Muscle layer of colon (tissue), 2 donors: ENCODE measurements at regions not wholly inside any gene's neighbourhood (a gene's known extent, or its start where the extent isn't known, plus 50 kb on each side); places are given as distances from the start of the nearest gene placed in this dataset.

Source experiments
- H3K27ac ChIP-seq: one replicate; pipeline ENCODE4 v1.7.0; 2013; ENCODE audit warnings: low read depth, mild to moderate bottlenecking, low read length, moderate library complexity
- H3K27me3 ChIP-seq, 2 donors: one replicate each; pipeline ENCODE4 v1.7.0; 2013; ENCODE audit warnings: low read length in 2 of 2, mild to moderate bottlenecking in 2 of 2; ENCODE audit not compliant: insufficient read depth in 2 of 2, control insufficient read depth in 1 of 2
- H3K36me3 ChIP-seq: one replicate; pipeline ENCODE4 v1.7.0; 2013; ENCODE audit warnings: mild to moderate bottlenecking, low read length; ENCODE audit not compliant: insufficient read depth
- H3K4me1 ChIP-seq: one replicate; pipeline ENCODE4 v1.7.0; 2013; ENCODE audit warnings: mild to moderate bottlenecking, low read length; ENCODE audit not compliant: insufficient read depth
- H3K4me3 ChIP-seq, 2 donors: one replicate each; pipeline ENCODE4 v1.7.0; 2013; ENCODE audit warnings: low read length in 2 of 2, low read depth in 1 of 2, mild to moderate bottlenecking in 1 of 2, moderate library complexity in 1 of 2
- H3K9ac ChIP-seq: one replicate; pipeline ENCODE4 v1.7.0; 2013; ENCODE audit warnings: low read length
- H3K9me3 ChIP-seq: one replicate; pipeline ENCODE4 v1.7.0; 2013; ENCODE audit warnings: mild to moderate bottlenecking, low read length
- donor health status: abdominal sarcoma.
- donor health status: Adenocarcinoma of cecum.

- Histone ChIP-seq H3K27ac (no peak overlapping the region), H3K4me1 (no peaks in the 10 kb centered on the region), H3K4me3 (no peak overlapping the region), H3K9me3 (no peaks in the 10 kb centered on the region), H3K36me3 (no peaks in the 10 kb centered on the region), H3K9ac (no peak overlapping the region), H3K27me3 (no peaks in the 10 kb centered on the region)
These were observed 305.6 kb upstream of the SEMA6D start for GRCh38 chr15:47411733-47412132.

GRCh38 chr15:47412136-47412535 is 305.2 kb upstream of the SEMA6D start:
- H3K27me3 ChIP-seq, result no peaks in the 10 kb centered on the region
- no peak overlapping the region for H3K9ac ChIP-seq
- no peaks in the 10 kb centered on the region for H3K4me1 ChIP-seq
- no peak overlapping the region for H3K27ac ChIP-seq
- H3K4me3 ChIP-seq, result no peak overlapping the region
- H3K36me3 ChIP-seq, result no peaks in the 10 kb centered on the region
- no peaks in the 10 kb centered on the region for H3K9me3 ChIP-seq

DNA sequence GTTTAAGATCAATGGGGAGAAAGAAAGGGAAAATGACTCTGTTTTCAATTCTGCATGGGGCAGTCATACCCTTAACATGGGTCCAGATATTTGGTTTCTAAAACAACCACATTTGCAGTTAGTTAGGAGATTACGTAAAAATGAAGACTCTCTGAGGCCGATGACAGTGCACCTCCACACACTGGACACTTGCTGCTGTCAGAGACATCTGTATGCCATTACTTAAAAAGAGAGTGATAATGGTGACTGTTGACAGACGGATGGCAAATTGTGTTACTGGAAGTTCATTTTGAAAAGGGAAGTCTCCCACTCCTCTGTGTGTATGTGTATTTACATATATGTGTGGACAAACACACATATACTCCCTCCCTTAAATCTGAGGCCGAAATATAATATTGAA is 304.5 kb upstream of the SEMA6D start:
- H3K27me3 ChIP-seq, result no peaks in the 10 kb centered on the region
- no peaks in the 10 kb centered on the region for H3K9me3 ChIP-seq
- no peak overlapping the region for H3K4me3 ChIP-seq
- no peaks in the 10 kb centered on the region for H3K36me3 ChIP-seq
- H3K9ac ChIP-seq, result no peak overlapping the region
- H3K27ac ChIP-seq, result no peak overlapping the region
- H3K4me1 ChIP-seq, result no peaks in the 10 kb centered on the region

DNA sequence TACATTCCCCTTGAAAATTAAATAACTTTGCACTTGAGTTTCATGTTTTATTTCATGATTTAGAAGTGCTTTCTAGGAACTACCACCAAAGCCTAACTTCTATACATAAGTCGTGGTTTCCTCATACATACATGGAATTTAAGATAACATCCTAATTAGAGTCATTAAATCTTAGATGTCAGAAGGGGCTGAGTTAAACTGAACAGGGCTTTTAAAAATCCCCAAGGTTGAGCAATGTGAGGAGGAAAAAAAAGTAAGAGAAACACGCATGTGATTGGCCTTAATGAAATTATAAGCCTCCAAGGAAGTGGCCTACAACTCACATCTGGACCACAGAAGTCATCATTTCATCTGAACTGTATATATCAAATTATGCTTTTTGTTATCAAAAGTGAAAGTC is 303.1 kb upstream of the SEMA6D start:
- H3K9ac ChIP-seq, result no peak overlapping the region
- no peaks in the 10 kb centered on the region for H3K27me3 ChIP-seq
- no peaks in the 10 kb centered on the region for H3K36me3 ChIP-seq
- no peaks in the 10 kb centered on the region for H3K9me3 ChIP-seq
- no peak overlapping the region for H3K4me3 ChIP-seq
- no peak overlapping the region for H3K27ac ChIP-seq
- H3K4me1 ChIP-seq, result no peaks in the 10 kb centered on the region

GRCh38 chr15:47415539-47415971 is 301.8 kb upstream of the SEMA6D start:
- Histone ChIP-seq H3K27me3 (no peaks in the 10 kb centered on the region), H3K4me3 (no peak overlapping the region), H3K9me3 (no peaks in the 10 kb centered on the region), H3K9ac (no peak overlapping the region), H3K36me3 (no peaks in the 10 kb centered on the region), H3K27ac (no peak overlapping the region), H3K4me1 (no peaks in the 10 kb centered on the region)

- no peak overlapping the region for H3K27ac ChIP-seq
- H3K4me1 ChIP-seq, result peaks cover 9% of the 10 kb centered on the region
- no peaks in the 10 kb centered on the region for H3K27me3 ChIP-seq
- H3K4me3 ChIP-seq, result no peak overlapping the region
- H3K9ac ChIP-seq, result no peak overlapping the region
- no peaks in the 10 kb centered on the region for H3K9me3 ChIP-seq
- no peaks in the 10 kb centered on the region for H3K36me3 ChIP-seq
These were observed 294.2 kb upstream of the SEMA6D start for GRCh38 chr15:47422881-47423665.

GRCh38 chr15:47427463-47427862 is 289.8 kb upstream of the SEMA6D start:
- Histone ChIP-seq H3K9ac (no peak overlapping the region), H3K27ac (no peak overlapping the region), H3K27me3 (no peaks in the 10 kb centered on the region), H3K36me3 (no peaks in the 10 kb centered on the region), H3K9me3 (no peaks in the 10 kb centered on the region), H3K4me3 (no peak overlapping the region), H3K4me1 (peaks cover 9% of the 10 kb centered on the region)

GRCh38 chr15:47429376-47429775 is 287.9 kb upstream of the SEMA6D start:
- Histone ChIP-seq H3K27ac (no peak overlapping the region), H3K9me3 (no peaks in the 10 kb centered on the region), H3K36me3 (no peaks in the 10 kb centered on the region), H3K9ac (no peak overlapping the region), H3K27me3 (no peaks in the 10 kb centered on the region), H3K4me1 (no peaks in the 10 kb centered on the region), H3K4me3 (no peak overlapping the region)

GRCh38 chr15:47431501-47431900 is 285.8 kb upstream of the SEMA6D start:
- Histone ChIP-seq H3K9me3 (no peaks in the 10 kb centered on the region), H3K4me3 (no peak overlapping the region), H3K9ac (no peak overlapping the region), H3K27me3 (no peaks in the 10 kb centered on the region), H3K36me3 (no peaks in the 10 kb centered on the region), H3K27ac (no peak overlapping the region), H3K4me1 (no peaks in the 10 kb centered on the region)

- Histone ChIP-seq H3K9me3 (no peaks in the 10 kb centered on the region), H3K27ac (no peak overlapping the region), H3K27me3 (no peaks in the 10 kb centered on the region), H3K4me3 (no peak overlapping the region), H3K9ac (no peak overlapping the region), H3K36me3 (no peaks in the 10 kb centered on the region), H3K4me1 (no peaks in the 10 kb centered on the region)
These were observed 284.5 kb upstream of the SEMA6D start for GRCh38 chr15:47432826-47433225.

- H3K9me3 ChIP-seq, result no peaks in the 10 kb centered on the region
- no peaks in the 10 kb centered on the region for H3K36me3 ChIP-seq
- no peaks in the 10 kb centered on the region for H3K27me3 ChIP-seq
- H3K27ac ChIP-seq, result no peak overlapping the region
- H3K4me1 ChIP-seq, result peaks cover 1% of the 10 kb centered on the region
- no peak overlapping the region for H3K9ac ChIP-seq
- no peak overlapping the region for H3K4me3 ChIP-seq
These were observed 282.7 kb upstream of the SEMA6D start for GRCh38 chr15:47434596-47434995.

- Histone ChIP-seq H3K9me3 (no peaks in the 10 kb centered on the region), H3K4me3 (no peak overlapping the region), H3K36me3 (no peaks in the 10 kb centered on the region), H3K27ac (no peak overlapping the region), H3K9ac (no peak overlapping the region), H3K4me1 (peaks cover 11% of the 10 kb centered on the region), H3K27me3 (no peaks in the 10 kb centered on the region)
These were observed 279.8 kb upstream of the SEMA6D start for GRCh38 chr15:47437491-47437890.
